ENCODE measurements at regions not wholly inside any gene's neighbourhood (a gene's known extent, or its start where the extent isn't known, plus 50 kb on each side); places are given as distances from the start of the nearest gene placed in this dataset.

- Histone ChIP-seq H3K4me1 (ENCODE audit: control insufficient read depth, extremely low read depth, insufficient read depth, low read length) (no peaks in the 10 kb centered on the region), H3K4me2 (ENCODE audit: extremely low read depth, insufficient read depth, low read length) (no peak overlapping the region), H3K27ac (ENCODE audit: insufficient read depth, low read length) (no peak overlapping the region), H2AFZ (ENCODE audit: low read length) (no peak overlapping the region), H4K20me1 (ENCODE audit: control insufficient read depth, extremely low read depth, insufficient read depth, low read length) (no peaks in the 10 kb centered on the region), H3K4me3 (replicated peaks in 1 of 4; ENCODE audit: control extremely low read depth in 1 of 4, insufficient read depth in 1 of 4, low read depth in 3 of 4, low read length in 4 of 4) (no peak overlapping the region), H3K9ac (ENCODE audit: insufficient read depth, low read length) (no peak overlapping the region), H3K79me2 (ENCODE audit: control insufficient read depth, insufficient read depth, low read length) (no peaks in the 10 kb centered on the region), H3K36me3 (ENCODE audit: control insufficient read depth, insufficient read depth, low read length) (no peaks in the 10 kb centered on the region), H3K9me3 (ENCODE audit: control insufficient read depth, insufficient read depth, low read depth, low read length) (no peaks in the 10 kb centered on the region), H3K27me3 (ENCODE audit: control insufficient read depth, insufficient read depth, low read length) (no peaks in the 10 kb centered on the region)
- TF ChIP-seq CTCF (conservative IDR thresholded peaks at IDR 0.05 in 1 of 2, IDR thresholded peaks at IDR 0.05 in 1 of 2; ENCODE audit: low read depth in 1 of 2, low read length in 2 of 2) (no peak), EZH2 (IDR thresholded peaks at IDR 0.05; ENCODE audit: low read length, missing control alignments) (no peak)
- DNase-seq (ENCODE audit: low read depth in 2 of 2): no peak
Measured at GRCh38 chr13:111519041-111519440, 198.6 kb downstream of the TEX29 start.

- TF ChIP-seq CTCF (conservative IDR thresholded peaks at IDR 0.05 in 1 of 2, IDR thresholded peaks at IDR 0.05 in 1 of 2; ENCODE audit: low read depth in 1 of 2, low read length in 2 of 2): no peak
- TF ChIP-seq EZH2 (IDR thresholded peaks at IDR 0.05; ENCODE audit: low read length, missing control alignments): no peak
- no peak overlapping the region for H3K27ac ChIP-seq (ENCODE audit: insufficient read depth, low read length)
- no peak overlapping the region for H3K9ac ChIP-seq (ENCODE audit: insufficient read depth, low read length)
- no peak for DNase-seq (ENCODE audit: low read depth in 2 of 2)
- H2AFZ ChIP-seq (ENCODE audit: low read length): no peak overlapping the region
- H3K36me3 ChIP-seq (ENCODE audit: control insufficient read depth, insufficient read depth, low read length): no peaks in the 10 kb centered on the region
- no peaks in the 10 kb centered on the region for H3K9me3 ChIP-seq (ENCODE audit: control insufficient read depth, insufficient read depth, low read depth, low read length)
- no peaks in the 10 kb centered on the region for H3K27me3 ChIP-seq (ENCODE audit: control insufficient read depth, insufficient read depth, low read length)
- H4K20me1 ChIP-seq (ENCODE audit: control insufficient read depth, extremely low read depth, insufficient read depth, low read length): no peaks in the 10 kb centered on the region
- H3K4me2 ChIP-seq (ENCODE audit: extremely low read depth, insufficient read depth, low read length): no peak overlapping the region
- no peaks in the 10 kb centered on the region for H3K79me2 ChIP-seq (ENCODE audit: control insufficient read depth, insufficient read depth, low read length)
- H3K4me3 ChIP-seq (replicated peaks in 1 of 4; ENCODE audit: control extremely low read depth in 1 of 4, insufficient read depth in 1 of 4, low read depth in 3 of 4, low read length in 4 of 4): no peak overlapping the region
- H3K4me1 ChIP-seq (ENCODE audit: control insufficient read depth, extremely low read depth, insufficient read depth, low read length): no peaks in the 10 kb centered on the region
Measured at GRCh38 chr13:111519490-111520170, 199.2 kb downstream of the TEX29 start.

GRCh38 chr13:111521030-111521429, 200.6 kb downstream of the TEX29 start:
- H3K4me3 ChIP-seq (replicated peaks in 1 of 4; ENCODE audit: control extremely low read depth in 1 of 4, insufficient read depth in 1 of 4, low read depth in 3 of 4, low read length in 4 of 4): no peak overlapping the region
- no peak for DNase-seq (ENCODE audit: low read depth in 2 of 2)
- no peak for TF ChIP-seq CTCF (conservative IDR thresholded peaks at IDR 0.05 in 1 of 2, IDR thresholded peaks at IDR 0.05 in 1 of 2; ENCODE audit: low read depth in 1 of 2, low read length in 2 of 2)
- no peak for TF ChIP-seq EZH2 (IDR thresholded peaks at IDR 0.05; ENCODE audit: low read length, missing control alignments)
- no peak overlapping the region for H2AFZ ChIP-seq (ENCODE audit: low read length)
- H3K4me2 ChIP-seq (ENCODE audit: extremely low read depth, insufficient read depth, low read length): no peak overlapping the region
- H3K79me2 ChIP-seq (ENCODE audit: control insufficient read depth, insufficient read depth, low read length): no peaks in the 10 kb centered on the region
- H3K9me3 ChIP-seq (ENCODE audit: control insufficient read depth, insufficient read depth, low read depth, low read length): no peaks in the 10 kb centered on the region
- H4K20me1 ChIP-seq (ENCODE audit: control insufficient read depth, extremely low read depth, insufficient read depth, low read length): no peaks in the 10 kb centered on the region
- H3K9ac ChIP-seq (ENCODE audit: insufficient read depth, low read length): no peak overlapping the region
- no peaks in the 10 kb centered on the region for H3K36me3 ChIP-seq (ENCODE audit: control insufficient read depth, insufficient read depth, low read length)
- no peak overlapping the region for H3K27ac ChIP-seq (ENCODE audit: insufficient read depth, low read length)
- H3K4me1 ChIP-seq (ENCODE audit: control insufficient read depth, extremely low read depth, insufficient read depth, low read length): no peaks in the 10 kb centered on the region
- H3K27me3 ChIP-seq (ENCODE audit: control insufficient read depth, insufficient read depth, low read length): no peaks in the 10 kb centered on the region
